Lower leg skin (tissue), 3 donors: ENCODE measurements at regions not wholly inside any gene's neighbourhood (a gene's known extent, or its start where the extent isn't known, plus 50 kb on each side); places are given as distances from the start of the nearest gene placed in this dataset.

ENCODE experiments used
- POLR2A ChIP-seq, 2 donors: fragments of 450-650 bp; IDR thresholded peaks; one replicate each; pipeline ENCODE4 v1.6.1; 2016 to 2017; ENCODE audit warnings: antibody characterized with exemption in 2 of 2, mild to moderate bottlenecking in 1 of 2, moderate library complexity in 1 of 2
- TF ChIP-seq, protein P1 (sequence below), 3 donors: fragments of 450-650 bp; IDR thresholded peaks; one replicate each; pipeline ENCODE4 v1.5.1; 2016; ENCODE audit warnings: antibody characterized with exemption in 3 of 3, mild to moderate bottlenecking in 3 of 3, moderate library complexity in 2 of 3

- no peak for TF ChIP-seq POLR2A (IDR thresholded peaks at IDR 0.05)
- TF ChIP-seq, protein P1, sequence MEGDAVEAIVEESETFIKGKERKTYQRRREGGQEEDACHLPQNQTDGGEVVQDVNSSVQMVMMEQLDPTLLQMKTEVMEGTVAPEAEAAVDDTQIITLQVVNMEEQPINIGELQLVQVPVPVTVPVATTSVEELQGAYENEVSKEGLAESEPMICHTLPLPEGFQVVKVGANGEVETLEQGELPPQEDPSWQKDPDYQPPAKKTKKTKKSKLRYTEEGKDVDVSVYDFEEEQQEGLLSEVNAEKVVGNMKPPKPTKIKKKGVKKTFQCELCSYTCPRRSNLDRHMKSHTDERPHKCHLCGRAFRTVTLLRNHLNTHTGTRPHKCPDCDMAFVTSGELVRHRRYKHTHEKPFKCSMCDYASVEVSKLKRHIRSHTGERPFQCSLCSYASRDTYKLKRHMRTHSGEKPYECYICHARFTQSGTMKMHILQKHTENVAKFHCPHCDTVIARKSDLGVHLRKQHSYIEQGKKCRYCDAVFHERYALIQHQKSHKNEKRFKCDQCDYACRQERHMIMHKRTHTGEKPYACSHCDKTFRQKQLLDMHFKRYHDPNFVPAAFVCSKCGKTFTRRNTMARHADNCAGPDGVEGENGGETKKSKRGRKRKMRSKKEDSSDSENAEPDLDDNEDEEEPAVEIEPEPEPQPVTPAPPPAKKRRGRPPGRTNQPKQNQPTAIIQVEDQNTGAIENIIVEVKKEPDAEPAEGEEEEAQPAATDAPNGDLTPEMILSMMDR (IDR thresholded peaks at IDR 0.05): no peak
Measured at GRCh38 chr2:160920061-160920460, 240.2 kb upstream of the TANK start.
